OCI-LY1 (cell line): ENCODE measurements at regions not wholly inside any gene's neighbourhood (a gene's known extent, or its start where the extent isn't known, plus 50 kb on each side); places are given as distances from the start of the nearest gene placed in this dataset.

ENCODE experiments used
- H2AFZ ChIP-seq: fragments of 200-600 bp; sonication (generic), shearing (Covaris generic); 2 replicates; pipeline ENCODE4 v1.6.0; 2014; ENCODE audit warnings: antibody characterized with exemption, mild to moderate bottlenecking, low read length
- H3F3A ChIP-seq: fragments of 200-600 bp; sonication (generic), shearing (Covaris generic); 2 replicates; pipeline ENCODE4 v1.6.0; 2014; ENCODE audit warnings: mild to moderate bottlenecking, antibody characterized with exemption, low read length, moderate library complexity; ENCODE audit not compliant: insufficient read depth
- H3K27ac ChIP-seq: fragments of 200-600 bp; sonication (generic); 2 replicates; pipeline ENCODE4 v1.5.1; 2014; ENCODE audit warnings: low read length, mixed run types, mild to moderate bottlenecking, low read depth; ENCODE audit not compliant: poor library complexity, severe bottlenecking
- H3K27me3 ChIP-seq: fragments of 200-600 bp; sonication (generic); 2 replicates; pipeline ENCODE4 v1.6.0; 2014; ENCODE audit warnings: antibody characterized with exemption, mild to moderate bottlenecking, low read length, moderate library complexity; ENCODE audit not compliant: insufficient read depth
- H3K36me3 ChIP-seq: fragments of 200-600 bp; sonication (generic); 2 replicates; pipeline ENCODE4 v1.6.1; 2014; ENCODE audit warnings: mild to moderate bottlenecking, antibody characterized with exemption, low read length, moderate library complexity, mixed read lengths; ENCODE audit not compliant: insufficient read depth
- H3K4me1 ChIP-seq: fragments of 200-600 bp; sonication (generic); 2 replicates; pipeline ENCODE4 v1.5.1; 2014; ENCODE audit warnings: mild to moderate bottlenecking, low read length, moderate library complexity; ENCODE audit not compliant: insufficient read depth, severe bottlenecking
- H3K4me2 ChIP-seq: fragments of 200-600 bp; sonication (generic), shearing (Covaris generic); 2 replicates; pipeline ENCODE4 v1.6.1; 2014; ENCODE audit warnings: low read length
- H3K4me3 ChIP-seq: fragments of 200-600 bp; sonication (generic); 2 replicates; pipeline ENCODE4 v1.5.1; 2014; ENCODE audit warnings: low read length, low read depth, mild to moderate bottlenecking, mixed read lengths; ENCODE audit not compliant: poor library complexity, severe bottlenecking
- H3K79me2 ChIP-seq: fragments of 200-600 bp; shearing (Covaris generic); 2 replicates; pipeline ENCODE4 v1.6.1; 2016; ENCODE audit warnings: mixed run types, low read length, mixed read lengths; ENCODE audit not compliant: insufficient read depth
- H3K9ac ChIP-seq: fragments of 200-600 bp; sonication (generic), shearing (Covaris generic); 2 replicates; pipeline ENCODE4 v1.6.1; 2014; ENCODE audit warnings: mild to moderate bottlenecking, low read length, mixed read lengths
- H3K9me2 ChIP-seq: fragments of 200-600 bp; sonication (generic), shearing (Covaris generic); 2 replicates; pipeline ENCODE4 v1.6.1; 2014; ENCODE audit warnings: low read depth, mild to moderate bottlenecking, low read length, mixed read lengths
- H3K9me3 ChIP-seq: fragments of 200-600 bp; shearing (Covaris generic); 2 replicates; pipeline ENCODE4 v1.6.1; 2014; ENCODE audit warnings: low read length, mixed read lengths
- H4K20me1 ChIP-seq: fragments of 200-600 bp; sonication (generic), shearing (Covaris generic); 2 replicates; pipeline ENCODE4 v1.6.0; 2016; ENCODE audit warnings: mild to moderate bottlenecking, low read length; ENCODE audit not compliant: insufficient read depth
- EZH2 ChIP-seq: fragments of 200-600 bp; sonication (generic), shearing (Covaris generic); IDR thresholded peaks from 2 replicates; pipeline ENCODE4 v1.8.0; 2017; ENCODE audit warnings: borderline replicate concordance, mixed run types, mild to moderate bottlenecking, antibody characterized with exemption, low read length, moderate library complexity, mixed read lengths
- TF ChIP-seq, protein P1 (sequence below): fragments of 200-600 bp; sonication (generic), shearing (Covaris generic); IDR thresholded peaks from 2 replicates; pipeline ENCODE4 v1.5.1; 2017; ENCODE audit warnings: mild to moderate bottlenecking, antibody characterized with exemption, low read length, moderate library complexity, mixed read lengths

DNA sequence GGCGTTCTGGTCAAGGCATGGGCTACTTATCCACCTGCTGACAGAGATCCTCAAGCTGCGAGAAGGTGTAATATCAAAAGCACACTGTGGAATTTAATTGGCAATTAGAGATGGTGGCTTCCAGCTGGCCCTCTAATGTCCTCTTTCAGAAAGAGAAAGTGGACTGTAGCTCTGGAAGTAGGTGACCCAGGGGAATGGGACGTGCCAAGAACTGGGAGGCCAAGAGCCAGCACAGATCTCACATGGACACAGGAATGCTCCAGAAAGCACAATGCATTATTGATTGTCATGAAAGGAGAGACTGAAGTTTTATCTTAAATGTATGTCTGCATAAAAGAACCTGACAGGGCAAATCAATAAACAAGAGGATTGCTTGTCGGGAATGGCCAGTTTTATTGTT lies 198.6 kb upstream of the CDH4 start:
- no peak overlapping the region for H3K9ac ChIP-seq
- H2AFZ ChIP-seq: no peak overlapping the region
- no peaks in the 10 kb centered on the region for H3K36me3 ChIP-seq
- H3K27ac ChIP-seq: no peak overlapping the region
- no peaks in the 10 kb centered on the region for H3K9me2 ChIP-seq
- no peak overlapping the region for H3K4me2 ChIP-seq
- H4K20me1 ChIP-seq: no peaks in the 10 kb centered on the region
- TF ChIP-seq EZH2: no peak
- TF ChIP-seq, protein P1, sequence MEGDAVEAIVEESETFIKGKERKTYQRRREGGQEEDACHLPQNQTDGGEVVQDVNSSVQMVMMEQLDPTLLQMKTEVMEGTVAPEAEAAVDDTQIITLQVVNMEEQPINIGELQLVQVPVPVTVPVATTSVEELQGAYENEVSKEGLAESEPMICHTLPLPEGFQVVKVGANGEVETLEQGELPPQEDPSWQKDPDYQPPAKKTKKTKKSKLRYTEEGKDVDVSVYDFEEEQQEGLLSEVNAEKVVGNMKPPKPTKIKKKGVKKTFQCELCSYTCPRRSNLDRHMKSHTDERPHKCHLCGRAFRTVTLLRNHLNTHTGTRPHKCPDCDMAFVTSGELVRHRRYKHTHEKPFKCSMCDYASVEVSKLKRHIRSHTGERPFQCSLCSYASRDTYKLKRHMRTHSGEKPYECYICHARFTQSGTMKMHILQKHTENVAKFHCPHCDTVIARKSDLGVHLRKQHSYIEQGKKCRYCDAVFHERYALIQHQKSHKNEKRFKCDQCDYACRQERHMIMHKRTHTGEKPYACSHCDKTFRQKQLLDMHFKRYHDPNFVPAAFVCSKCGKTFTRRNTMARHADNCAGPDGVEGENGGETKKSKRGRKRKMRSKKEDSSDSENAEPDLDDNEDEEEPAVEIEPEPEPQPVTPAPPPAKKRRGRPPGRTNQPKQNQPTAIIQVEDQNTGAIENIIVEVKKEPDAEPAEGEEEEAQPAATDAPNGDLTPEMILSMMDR: no peak
- H3K27me3 ChIP-seq: no peaks in the 10 kb centered on the region
- H3K4me1 ChIP-seq: no peaks in the 10 kb centered on the region
- H3K79me2 ChIP-seq: no peaks in the 10 kb centered on the region
- no peaks in the 10 kb centered on the region for H3K9me3 ChIP-seq
- no peaks in the 10 kb centered on the region for H3F3A ChIP-seq
- H3K4me3 ChIP-seq: no peak overlapping the region

DNA sequence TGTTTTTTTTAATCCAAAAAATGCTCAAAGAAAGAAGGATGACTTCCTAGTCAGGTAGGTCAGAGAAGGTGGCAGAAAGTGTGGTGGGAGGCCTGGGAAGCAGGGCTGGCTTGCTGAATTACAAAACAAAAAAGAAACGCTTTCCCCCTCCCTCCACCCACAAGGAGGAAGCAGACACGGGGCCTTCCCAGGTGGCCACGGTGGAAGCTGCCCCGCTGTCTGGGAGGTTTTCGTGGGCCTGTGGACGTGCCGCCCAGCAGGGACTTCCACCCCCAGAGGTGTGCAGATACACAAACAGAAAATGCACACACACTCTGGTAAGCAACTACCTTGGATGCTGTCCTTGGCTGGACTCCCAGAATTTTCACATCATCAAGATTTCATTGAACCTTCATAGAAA lies 198.2 kb upstream of the CDH4 start:
- no peak overlapping the region for H3K4me3 ChIP-seq
- no peaks in the 10 kb centered on the region for H3K9me2 ChIP-seq
- H2AFZ ChIP-seq: no peak overlapping the region
- H3K79me2 ChIP-seq: no peaks in the 10 kb centered on the region
- no peaks in the 10 kb centered on the region for H4K20me1 ChIP-seq
- no peaks in the 10 kb centered on the region for H3K27me3 ChIP-seq
- H3K4me1 ChIP-seq: no peaks in the 10 kb centered on the region
- H3K27ac ChIP-seq: no peak overlapping the region
- H3K36me3 ChIP-seq: no peaks in the 10 kb centered on the region
- TF ChIP-seq EZH2: no peak
- TF ChIP-seq, protein P1: no peak
- H3F3A ChIP-seq: no peaks in the 10 kb centered on the region
- no peak overlapping the region for H3K9ac ChIP-seq
- H3K9me3 ChIP-seq: no peaks in the 10 kb centered on the region
- no peak overlapping the region for H3K4me2 ChIP-seq

DNA sequence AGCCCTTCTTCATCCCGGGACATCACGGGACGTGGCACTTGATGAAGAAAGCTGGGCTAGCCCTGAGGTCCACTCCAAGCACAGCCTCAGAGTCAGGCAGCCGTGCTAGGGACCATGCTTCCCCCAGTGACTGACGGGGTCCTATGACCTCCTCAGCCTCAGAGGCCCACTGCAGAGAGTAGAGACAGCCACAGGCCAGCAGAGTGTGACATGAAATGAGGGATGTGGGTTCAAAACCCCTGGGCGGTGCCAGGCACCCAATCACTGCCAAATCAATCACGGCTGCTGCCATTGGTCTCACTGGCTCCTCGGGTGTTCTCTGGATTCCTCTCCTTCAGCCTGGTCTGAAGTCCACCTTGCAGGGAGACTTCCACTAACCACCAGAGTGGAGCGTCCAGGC lies 197.7 kb upstream of the CDH4 start:
- no peaks in the 10 kb centered on the region for H3K9me3 ChIP-seq
- H3K4me1 ChIP-seq: no peaks in the 10 kb centered on the region
- no peaks in the 10 kb centered on the region for H3F3A ChIP-seq
- H3K27ac ChIP-seq: no peak overlapping the region
- TF ChIP-seq, protein P1: no peak
- TF ChIP-seq EZH2: no peak
- H3K79me2 ChIP-seq: no peaks in the 10 kb centered on the region
- no peak overlapping the region for H2AFZ ChIP-seq
- no peaks in the 10 kb centered on the region for H3K27me3 ChIP-seq
- no peaks in the 10 kb centered on the region for H4K20me1 ChIP-seq
- no peaks in the 10 kb centered on the region for H3K36me3 ChIP-seq
- H3K4me3 ChIP-seq: no peak overlapping the region
- H3K4me2 ChIP-seq: no peak overlapping the region
- H3K9ac ChIP-seq: no peak overlapping the region
- H3K9me2 ChIP-seq: no peaks in the 10 kb centered on the region
